OCI-LY7 (cell line): ENCODE measurements at regions not wholly inside any gene's neighbourhood (a gene's known extent, or its start where the extent isn't known, plus 50 kb on each side); places are given as distances from the start of the nearest gene placed in this dataset.

Experiments used
- BruUV-seq: library from RNA; stranded (reverse); fragments of 400-500 nt; replicated peaks from 2 replicates; lab custom pipeline; 2021; lab: Mats Ljungman, UMichigan
- CTCF ChIA-PET: fragments of 300-600 bp; sonication (Branson Sonifier 250); formaldehyde crosslinking; loops from one replicate; lab custom pipeline; 2022; ENCODE audit warnings: antibody characterized with exemption; ENCODE audit not compliant: unreplicated experiment; lab: Charles Lee
- POLR2A ChIA-PET: fragments of 300-600 bp; sonication (Branson Sonifier 250); formaldehyde crosslinking; loops from one replicate; lab custom pipeline; 2022; ENCODE audit warnings: antibody characterized with exemption; lab: Charles Lee
- DNase-seq: peaks from one replicate; pipeline ENCODE4 v3.0.0-alpha.2; 2015; ENCODE audit warnings: low spot score
- H2AFZ ChIP-seq: fragments of 200-600 bp; sonication (generic), shearing (Covaris generic); 2 replicates; pipeline ENCODE4 v1.6.1; 2014; ENCODE audit warnings: mild to moderate bottlenecking, antibody characterized with exemption, low read length, moderate library complexity
- H3K27ac ChIP-seq: fragments of 200-600 bp; sonication (generic); 2 replicates; pipeline ENCODE4 v1.5.1; 2014; ENCODE audit warnings: mixed run types, low read depth, mild to moderate bottlenecking, moderate library complexity, low read length, inconsistent platforms; ENCODE audit not compliant: poor library complexity, severe bottlenecking
- H3K36me3 ChIP-seq: fragments of 200-600 bp; sonication (generic); 2 replicates; pipeline ENCODE4 v1.6.1; 2014; ENCODE audit warnings: mild to moderate bottlenecking, antibody characterized with exemption, low read length, moderate library complexity, mixed read lengths; ENCODE audit not compliant: insufficient read depth
- H3K4me1 ChIP-seq: fragments of 200-600 bp; sonication (generic); 2 replicates; pipeline ENCODE4 v1.5.1; 2014; ENCODE audit warnings: mild to moderate bottlenecking, low read length; ENCODE audit not compliant: insufficient read depth, poor library complexity, severe bottlenecking
- H3K4me2 ChIP-seq: fragments of 200-600 bp; sonication (generic); 2 replicates; pipeline ENCODE4 v1.6.1; 2014; ENCODE audit warnings: mild to moderate bottlenecking, low read length
- H3K4me3 ChIP-seq: fragments of 200-600 bp; sonication (generic); 2 replicates; pipeline ENCODE4 v1.5.1; 2014; ENCODE audit warnings: mild to moderate bottlenecking, low read depth, low read length; ENCODE audit not compliant: poor library complexity, severe bottlenecking
- H3K79me2 ChIP-seq: fragments of 200-600 bp; sonication (generic); 2 replicates; pipeline ENCODE4 v1.6.1; 2016; ENCODE audit warnings: low read depth, mild to moderate bottlenecking, low read length, moderate library complexity, mixed read lengths; ENCODE audit not compliant: insufficient read depth
- H3K9me2 ChIP-seq: fragments of 200-600 bp; sonication (generic); 2 replicates; pipeline ENCODE4 v1.6.1; 2016; ENCODE audit warnings: mild to moderate bottlenecking, low read length, mixed read lengths; ENCODE audit not compliant: insufficient read depth
- H3K9me3 ChIP-seq: fragments of 200-600 bp; sonication (generic); 2 replicates; pipeline ENCODE4 v1.6.1; 2014; ENCODE audit warnings: mild to moderate bottlenecking, mixed run types, low read length, mixed read lengths
- H4K20me1 ChIP-seq: fragments of 200-600 bp; sonication (generic); 2 replicates; pipeline ENCODE4 v1.6.1; 2014; ENCODE audit warnings: mild to moderate bottlenecking, antibody characterized with exemption, low read length, moderate library complexity, mixed read lengths; ENCODE audit not compliant: insufficient read depth
- CTCF ChIP-seq: fragments of 200-600 bp; sonication (generic); conservative IDR thresholded peaks from 2 replicates; pipeline ENCODE4 v1.5.1; 2014; ENCODE audit warnings: mild to moderate bottlenecking, antibody characterized with exemption, low read length, moderate library complexity, mixed read lengths
- EZH2phosphoT487 ChIP-seq: fragments of 200-600 bp; sonication (generic); IDR thresholded peaks from 2 replicates; pipeline ENCODE4 v1.6.1; 2018; ENCODE audit warnings: low read depth, borderline replicate concordance, mild to moderate bottlenecking, mixed run types, antibody characterized with exemption, low read length, moderate library complexity, mixed read lengths
- intact Hi-C: fragments of 100-400 bp; cut with micrococcal nuclease; formaldehyde crosslinking; loops from one replicate; pipeline ENCODE4 v1.10.0; 2022; ENCODE audit not compliant: unreplicated experiment

GRCh38 chr3:102733791-102734563 lies 299.2 kb downstream of the ZPLD1 start:
- Histone ChIP-seq H3K36me3 (no peaks in the 10 kb centered on the region), H3K79me2 (no peaks in the 10 kb centered on the region), H3K4me1 (no peaks in the 10 kb centered on the region), H3K9me3 (no peaks in the 10 kb centered on the region), H4K20me1 (no peaks in the 10 kb centered on the region), H3K4me3 (no peak overlapping the region), H2AFZ (no peak overlapping the region), H3K4me2 (no peak overlapping the region), H3K9me2 (no peaks in the 10 kb centered on the region), H3K27ac (no peak overlapping the region)
- BruUV-seq: no TSS peak
- ChIA-PET CTCF (no interaction called here), POLR2A (no interaction called here)
- no peak for DNase-seq
- intact Hi-C loops: no loop called here
- TF ChIP-seq EZH2phosphoT487 (no peak), CTCF (no peak)

DNA sequence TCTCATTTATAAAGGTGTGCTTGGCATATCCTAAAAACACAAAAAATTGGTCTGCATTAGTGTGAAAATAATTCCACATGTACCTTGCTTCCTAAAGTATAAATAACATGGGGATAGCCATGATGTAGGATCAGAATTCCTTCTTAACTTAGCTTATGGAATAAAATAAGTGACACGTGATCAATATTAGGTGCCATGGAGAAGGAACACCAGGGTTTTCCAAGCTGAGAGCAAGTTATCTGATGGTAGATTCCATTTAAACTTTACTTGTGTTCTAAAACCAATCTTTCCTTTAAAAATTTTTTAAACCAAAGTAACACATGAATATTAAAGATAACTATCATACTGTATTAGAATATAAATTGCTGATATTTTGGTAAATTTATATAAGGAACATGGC lies 300.5 kb downstream of the ZPLD1 start:
- Histone ChIP-seq H3K27ac (no peak overlapping the region), H3K4me3 (no peak overlapping the region), H3K4me1 (no peaks in the 10 kb centered on the region), H3K9me3 (no peaks in the 10 kb centered on the region), H3K9me2 (no peaks in the 10 kb centered on the region), H3K36me3 (no peaks in the 10 kb centered on the region), H2AFZ (no peak overlapping the region), H3K79me2 (no peaks in the 10 kb centered on the region), H4K20me1 (no peaks in the 10 kb centered on the region), H3K4me2 (no peak overlapping the region)
- CTCF ChIA-PET: no interaction called here
- POLR2A ChIA-PET: no interaction called here
- no peak for TF ChIP-seq CTCF
- no peak for TF ChIP-seq EZH2phosphoT487
- BruUV-seq: no TSS peak
- intact Hi-C loops: no loop called here
- DNase-seq: no peak

DNA sequence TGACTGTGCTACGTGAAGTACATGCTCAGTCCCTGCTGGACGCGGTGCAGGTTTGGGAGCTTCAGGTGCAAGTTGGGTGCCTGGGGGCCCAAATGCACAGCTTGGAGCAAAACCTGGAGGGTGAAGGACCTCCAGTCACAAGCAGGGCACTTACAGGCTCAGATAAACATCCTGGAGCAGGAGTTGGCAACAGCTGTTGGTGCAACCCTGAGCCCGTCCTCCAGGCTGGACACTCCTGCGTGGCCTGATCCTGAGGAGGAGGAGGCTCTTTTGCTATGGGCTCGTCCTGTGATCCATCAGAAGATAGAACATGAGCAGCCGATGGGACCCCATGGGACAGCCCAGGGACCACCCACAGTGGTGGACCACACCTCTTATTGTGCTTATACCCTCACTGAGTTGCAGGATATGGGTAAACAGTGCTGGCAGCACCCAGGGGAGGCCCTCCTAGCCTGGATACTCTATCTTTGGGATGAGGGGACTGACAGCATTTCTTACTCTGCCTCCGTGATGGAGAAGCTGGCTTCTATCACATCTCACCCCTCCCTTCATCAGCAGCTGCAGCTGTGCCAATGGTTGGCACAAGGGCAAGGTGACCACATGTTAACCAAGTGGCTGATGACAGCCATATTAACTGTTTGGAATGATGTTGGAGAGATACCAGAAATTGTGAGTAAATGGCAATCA lies 301.6 kb downstream of the ZPLD1 start:
- H3K79me2 ChIP-seq: no peaks in the 10 kb centered on the region
- H2AFZ ChIP-seq: no peak overlapping the region
- ChIA-PET CTCF (no interaction called here), POLR2A (interaction anchor here (0.6 kb wide), 1 partner anchor 53 kb away, joined by 7 read pairs; no protein-coding TSS in a partner anchor)
- H4K20me1 ChIP-seq: no peaks in the 10 kb centered on the region
- H3K36me3 ChIP-seq: no peaks in the 10 kb centered on the region
- no peak overlapping the region for H3K4me3 ChIP-seq
- H3K9me2 ChIP-seq: no peaks in the 10 kb centered on the region
- intact Hi-C loops: no loop called here
- BruUV-seq: no TSS peak
- no peak for TF ChIP-seq CTCF
- TF ChIP-seq EZH2phosphoT487: no peak
- no peak overlapping the region for H3K4me2 ChIP-seq
- H3K4me1 ChIP-seq: no peaks in the 10 kb centered on the region
- DNase-seq: no peak
- H3K27ac ChIP-seq: no peak overlapping the region
- no peaks in the 10 kb centered on the region for H3K9me3 ChIP-seq
